OCI-LY1 (cell line): ENCODE measurements at regions not wholly inside any gene's neighbourhood (a gene's known extent, or its start where the extent isn't known, plus 50 kb on each side); places are given as distances from the start of the nearest gene placed in this dataset.
A peak's percentile ranks its signal among the peaks of the same experiment; 100 is the strongest.

Source experiments
- H2AFZ ChIP-seq: fragments of 200-600 bp; sonication (generic), shearing (Covaris generic); 2 replicates; pipeline ENCODE4 v1.6.0; 2014; ENCODE audit warnings: antibody characterized with exemption, mild to moderate bottlenecking, low read length
- H3F3A ChIP-seq: fragments of 200-600 bp; sonication (generic), shearing (Covaris generic); 2 replicates; pipeline ENCODE4 v1.6.0; 2014; ENCODE audit warnings: mild to moderate bottlenecking, antibody characterized with exemption, low read length, moderate library complexity; ENCODE audit not compliant: insufficient read depth
- H3K27ac ChIP-seq: fragments of 200-600 bp; sonication (generic); 2 replicates; pipeline ENCODE4 v1.5.1; 2014; ENCODE audit warnings: low read length, mixed run types, mild to moderate bottlenecking, low read depth; ENCODE audit not compliant: poor library complexity, severe bottlenecking
- H3K27me3 ChIP-seq: fragments of 200-600 bp; sonication (generic); 2 replicates; pipeline ENCODE4 v1.6.0; 2014; ENCODE audit warnings: antibody characterized with exemption, mild to moderate bottlenecking, low read length, moderate library complexity; ENCODE audit not compliant: insufficient read depth
- H3K36me3 ChIP-seq: fragments of 200-600 bp; sonication (generic); 2 replicates; pipeline ENCODE4 v1.6.1; 2014; ENCODE audit warnings: mild to moderate bottlenecking, antibody characterized with exemption, low read length, moderate library complexity, mixed read lengths; ENCODE audit not compliant: insufficient read depth
- H3K4me1 ChIP-seq: fragments of 200-600 bp; sonication (generic); 2 replicates; pipeline ENCODE4 v1.5.1; 2014; ENCODE audit warnings: mild to moderate bottlenecking, low read length, moderate library complexity; ENCODE audit not compliant: insufficient read depth, severe bottlenecking
- H3K4me2 ChIP-seq: fragments of 200-600 bp; sonication (generic), shearing (Covaris generic); 2 replicates; pipeline ENCODE4 v1.6.1; 2014; ENCODE audit warnings: low read length
- H3K4me3 ChIP-seq: fragments of 200-600 bp; sonication (generic); 2 replicates; pipeline ENCODE4 v1.5.1; 2014; ENCODE audit warnings: low read length, low read depth, mild to moderate bottlenecking, mixed read lengths; ENCODE audit not compliant: poor library complexity, severe bottlenecking
- H3K79me2 ChIP-seq: fragments of 200-600 bp; shearing (Covaris generic); 2 replicates; pipeline ENCODE4 v1.6.1; 2016; ENCODE audit warnings: mixed run types, low read length, mixed read lengths; ENCODE audit not compliant: insufficient read depth
- H3K9ac ChIP-seq: fragments of 200-600 bp; sonication (generic), shearing (Covaris generic); 2 replicates; pipeline ENCODE4 v1.6.1; 2014; ENCODE audit warnings: mild to moderate bottlenecking, low read length, mixed read lengths
- H3K9me2 ChIP-seq: fragments of 200-600 bp; sonication (generic), shearing (Covaris generic); 2 replicates; pipeline ENCODE4 v1.6.1; 2014; ENCODE audit warnings: low read depth, mild to moderate bottlenecking, low read length, mixed read lengths
- H3K9me3 ChIP-seq: fragments of 200-600 bp; shearing (Covaris generic); 2 replicates; pipeline ENCODE4 v1.6.1; 2014; ENCODE audit warnings: low read length, mixed read lengths
- H4K20me1 ChIP-seq: fragments of 200-600 bp; sonication (generic), shearing (Covaris generic); 2 replicates; pipeline ENCODE4 v1.6.0; 2016; ENCODE audit warnings: mild to moderate bottlenecking, low read length; ENCODE audit not compliant: insufficient read depth
- EZH2 ChIP-seq: fragments of 200-600 bp; sonication (generic), shearing (Covaris generic); IDR thresholded peaks from 2 replicates; pipeline ENCODE4 v1.8.0; 2017; ENCODE audit warnings: borderline replicate concordance, mixed run types, mild to moderate bottlenecking, antibody characterized with exemption, low read length, moderate library complexity, mixed read lengths
- TF ChIP-seq, protein P1 (sequence below): fragments of 200-600 bp; sonication (generic), shearing (Covaris generic); IDR thresholded peaks from 2 replicates; pipeline ENCODE4 v1.5.1; 2017; ENCODE audit warnings: mild to moderate bottlenecking, antibody characterized with exemption, low read length, moderate library complexity, mixed read lengths

DNA sequence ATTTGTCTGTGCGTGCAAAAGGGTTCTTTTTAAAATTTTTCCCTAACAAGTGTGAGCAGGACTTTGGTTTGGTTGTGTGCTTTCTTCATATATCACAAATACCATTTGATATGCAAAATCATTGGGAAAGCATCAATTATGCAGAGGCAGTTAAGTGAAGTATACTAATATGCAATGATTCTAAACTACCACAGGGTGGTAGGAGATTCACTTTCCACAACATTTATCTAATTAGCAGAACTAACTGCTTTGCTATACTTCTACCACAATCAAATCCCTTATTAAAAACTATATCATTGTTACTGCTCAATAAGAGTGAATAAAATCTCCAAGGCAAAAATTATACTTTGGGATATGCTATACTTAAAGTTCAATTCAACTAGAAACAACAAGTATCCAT, 2738.9 kb upstream of the PCDH20 start:
- Histone ChIP-seq H3K27me3 (no peaks in the 10 kb centered on the region), H4K20me1 (no peaks in the 10 kb centered on the region), H3K4me3 (no peak overlapping the region), H2AFZ (no peak overlapping the region), H3K36me3 (no peaks in the 10 kb centered on the region), H3K9me3 (0 out of 2 replicates have a peak, but pooled peaks cover 3% of the 10 kb centered on the region), H3K4me2 (no peak overlapping the region), H3K9ac (no peak overlapping the region), H3K79me2 (no peaks in the 10 kb centered on the region), H3F3A (no peaks in the 10 kb centered on the region), H3K4me1 (peaks cover 9% of the 10 kb centered on the region), H3K9me2 (no peaks in the 10 kb centered on the region), H3K27ac (no peak overlapping the region)
- TF ChIP-seq, protein P1, sequence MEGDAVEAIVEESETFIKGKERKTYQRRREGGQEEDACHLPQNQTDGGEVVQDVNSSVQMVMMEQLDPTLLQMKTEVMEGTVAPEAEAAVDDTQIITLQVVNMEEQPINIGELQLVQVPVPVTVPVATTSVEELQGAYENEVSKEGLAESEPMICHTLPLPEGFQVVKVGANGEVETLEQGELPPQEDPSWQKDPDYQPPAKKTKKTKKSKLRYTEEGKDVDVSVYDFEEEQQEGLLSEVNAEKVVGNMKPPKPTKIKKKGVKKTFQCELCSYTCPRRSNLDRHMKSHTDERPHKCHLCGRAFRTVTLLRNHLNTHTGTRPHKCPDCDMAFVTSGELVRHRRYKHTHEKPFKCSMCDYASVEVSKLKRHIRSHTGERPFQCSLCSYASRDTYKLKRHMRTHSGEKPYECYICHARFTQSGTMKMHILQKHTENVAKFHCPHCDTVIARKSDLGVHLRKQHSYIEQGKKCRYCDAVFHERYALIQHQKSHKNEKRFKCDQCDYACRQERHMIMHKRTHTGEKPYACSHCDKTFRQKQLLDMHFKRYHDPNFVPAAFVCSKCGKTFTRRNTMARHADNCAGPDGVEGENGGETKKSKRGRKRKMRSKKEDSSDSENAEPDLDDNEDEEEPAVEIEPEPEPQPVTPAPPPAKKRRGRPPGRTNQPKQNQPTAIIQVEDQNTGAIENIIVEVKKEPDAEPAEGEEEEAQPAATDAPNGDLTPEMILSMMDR = peak; percentile 20; the same call in 1 of the 2 replicates
- TF ChIP-seq EZH2 = no peak

DNA sequence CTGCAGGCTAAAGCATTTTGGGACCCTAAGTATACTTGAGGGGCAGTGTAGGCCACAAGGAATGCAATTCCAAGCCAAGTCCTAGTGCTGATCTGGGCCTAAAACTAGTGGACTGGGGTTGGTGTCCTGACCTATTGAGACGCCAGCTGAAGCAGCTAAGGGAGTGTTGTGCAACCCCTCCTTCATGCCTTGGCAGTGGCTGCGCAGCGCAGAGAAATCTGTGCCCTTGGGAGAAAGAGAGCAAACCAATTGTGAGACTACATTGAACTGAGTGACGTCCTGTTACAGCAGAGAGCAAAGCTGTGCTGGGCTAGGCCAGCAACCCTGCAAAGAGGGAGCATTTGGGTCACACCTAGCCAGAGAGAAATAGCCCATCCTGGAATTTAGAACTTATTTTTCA, 2715.0 kb upstream of the PCDH20 start:
- Histone ChIP-seq H3K4me3 (no peak overlapping the region), H3K9ac (no peak overlapping the region), H4K20me1 (no peaks in the 10 kb centered on the region), H3K9me3 (no peaks in the 10 kb centered on the region), H3K4me1 (peaks cover 9% of the 10 kb centered on the region), H2AFZ (no peak overlapping the region), H3K27ac (no peak overlapping the region), H3K4me2 (no peak overlapping the region; the same call in 1 of the 2 replicates), H3F3A (no peaks in the 10 kb centered on the region), H3K9me2 (no peaks in the 10 kb centered on the region), H3K79me2 (no peaks in the 10 kb centered on the region), H3K36me3 (no peaks in the 10 kb centered on the region), H3K27me3 (no peaks in the 10 kb centered on the region)
- no peak for TF ChIP-seq EZH2
- TF ChIP-seq, protein P1 = no peak

DNA sequence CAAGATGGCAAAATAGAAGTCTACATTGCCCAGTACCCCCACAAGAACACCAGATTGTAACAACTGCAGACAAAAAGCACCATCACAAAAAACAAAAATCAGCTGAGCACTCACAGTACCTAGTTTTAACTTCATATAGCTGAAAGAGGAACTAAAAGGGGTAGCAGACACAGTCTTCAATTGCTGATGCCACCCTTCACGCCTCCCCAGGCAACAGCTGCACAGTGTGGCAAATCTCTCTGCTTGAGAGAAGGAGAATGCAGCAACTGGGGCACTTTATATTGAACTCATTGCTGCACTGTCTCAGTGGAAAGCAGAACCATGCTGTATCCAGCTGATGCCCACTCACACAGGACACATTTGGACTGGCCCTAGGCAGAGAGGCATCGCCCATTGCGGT, 2714.5 kb upstream of the PCDH20 start:
- no peaks in the 10 kb centered on the region for H3K36me3 ChIP-seq
- H3K27ac ChIP-seq = no peak overlapping the region
- H3K4me2 ChIP-seq = no peak overlapping the region; the same call in 1 of the 2 replicates
- no peak for TF ChIP-seq EZH2
- TF ChIP-seq, protein P1 = no peak
- H3K4me1 ChIP-seq = peaks cover 9% of the 10 kb centered on the region
- no peak overlapping the region for H3K4me3 ChIP-seq
- no peaks in the 10 kb centered on the region for H3F3A ChIP-seq
- H3K27me3 ChIP-seq = no peaks in the 10 kb centered on the region
- H3K9me3 ChIP-seq = no peaks in the 10 kb centered on the region
- no peaks in the 10 kb centered on the region for H3K9me2 ChIP-seq
- H4K20me1 ChIP-seq = no peaks in the 10 kb centered on the region
- H3K9ac ChIP-seq = no peak overlapping the region
- no peaks in the 10 kb centered on the region for H3K79me2 ChIP-seq
- no peak overlapping the region for H2AFZ ChIP-seq
